Neural progenitor cell (in vitro differentiated cells): ENCODE measurements at regions not wholly inside any gene's neighbourhood (a gene's known extent, or its start where the extent isn't known, plus 50 kb on each side); places are given as distances from the start of the nearest gene placed in this dataset.

ENCODE experiments used
- EZH2 ChIP-seq: fragments of 200-600 bp; sonication (generic); IDR thresholded peaks from 2 replicates; pipeline ENCODE4 v1.6.1; 2017; ENCODE audit warnings: antibody characterized with exemption, mild to moderate bottlenecking, moderate library complexity
- TF ChIP-seq, protein P1 (sequence below): fragments of 200-600 bp; sonication (generic); IDR thresholded peaks from 2 replicates; pipeline ENCODE4 v1.5.1; 2017; ENCODE audit warnings: antibody characterized with exemption, mild to moderate bottlenecking

DNA sequence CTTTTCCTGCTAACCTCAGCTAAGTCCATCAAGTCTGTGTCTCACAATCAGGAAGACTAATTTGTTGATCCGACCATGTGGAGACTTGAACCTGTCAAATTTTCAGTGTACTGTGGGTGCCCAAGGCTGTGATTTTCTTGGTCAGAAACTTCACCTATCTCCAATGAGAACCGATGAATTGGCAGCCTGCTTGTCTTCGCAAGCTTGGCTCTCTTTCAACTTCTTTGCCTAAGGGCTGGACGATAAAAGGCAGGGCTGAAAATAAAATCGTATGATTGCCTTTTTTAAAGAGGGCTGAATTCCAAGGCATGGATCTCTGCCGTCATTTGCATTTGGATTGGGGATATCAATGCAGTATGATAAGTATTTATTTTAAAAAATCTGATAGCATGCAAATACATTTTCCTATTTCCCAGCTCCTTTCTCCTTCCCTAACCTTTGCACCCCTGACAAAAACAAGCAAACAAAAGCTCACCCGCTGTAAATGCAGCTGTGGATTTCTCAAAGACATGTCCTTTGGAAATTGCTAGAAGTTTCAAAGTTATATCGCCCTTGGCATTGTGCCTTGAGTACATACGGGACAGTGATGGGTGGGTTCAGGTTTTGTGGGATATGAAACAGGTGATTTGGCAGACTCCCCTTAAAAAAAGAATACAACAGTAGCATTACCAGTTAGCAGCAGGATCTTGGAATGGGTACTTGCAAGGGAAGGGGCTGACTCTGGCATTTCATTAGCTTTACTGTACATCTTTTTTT lies 80.6 kb downstream of the NPTX2 start:
- TF ChIP-seq, protein P1, sequence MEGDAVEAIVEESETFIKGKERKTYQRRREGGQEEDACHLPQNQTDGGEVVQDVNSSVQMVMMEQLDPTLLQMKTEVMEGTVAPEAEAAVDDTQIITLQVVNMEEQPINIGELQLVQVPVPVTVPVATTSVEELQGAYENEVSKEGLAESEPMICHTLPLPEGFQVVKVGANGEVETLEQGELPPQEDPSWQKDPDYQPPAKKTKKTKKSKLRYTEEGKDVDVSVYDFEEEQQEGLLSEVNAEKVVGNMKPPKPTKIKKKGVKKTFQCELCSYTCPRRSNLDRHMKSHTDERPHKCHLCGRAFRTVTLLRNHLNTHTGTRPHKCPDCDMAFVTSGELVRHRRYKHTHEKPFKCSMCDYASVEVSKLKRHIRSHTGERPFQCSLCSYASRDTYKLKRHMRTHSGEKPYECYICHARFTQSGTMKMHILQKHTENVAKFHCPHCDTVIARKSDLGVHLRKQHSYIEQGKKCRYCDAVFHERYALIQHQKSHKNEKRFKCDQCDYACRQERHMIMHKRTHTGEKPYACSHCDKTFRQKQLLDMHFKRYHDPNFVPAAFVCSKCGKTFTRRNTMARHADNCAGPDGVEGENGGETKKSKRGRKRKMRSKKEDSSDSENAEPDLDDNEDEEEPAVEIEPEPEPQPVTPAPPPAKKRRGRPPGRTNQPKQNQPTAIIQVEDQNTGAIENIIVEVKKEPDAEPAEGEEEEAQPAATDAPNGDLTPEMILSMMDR, result no peak
- TF ChIP-seq EZH2, result no peak
